GM12873 (cell line): ENCODE measurements at regions not wholly inside any gene's neighbourhood (a gene's known extent, or its start where the extent isn't known, plus 50 kb on each side); places are given as distances from the start of the nearest gene placed in this dataset.

Experiments
- CTCF ChIP-seq: IDR thresholded peaks from 2 replicates; pipeline ENCODE4 v1.5.1; 2012; ENCODE audit warnings: low read depth, mild to moderate bottlenecking, moderate library complexity, low read length, control low read depth; ENCODE audit not compliant: insufficient read depth; ENCODE audit errors: missing control alignments

GRCh38 chr20:20938599-20938998, 167.6 kb downstream of the LINC00237 start:
- no peak for TF ChIP-seq CTCF

- TF ChIP-seq CTCF = no peak
Observed at GRCh38 chr20:20938131-20938530, 168.0 kb downstream of the LINC00237 start.

DNA sequence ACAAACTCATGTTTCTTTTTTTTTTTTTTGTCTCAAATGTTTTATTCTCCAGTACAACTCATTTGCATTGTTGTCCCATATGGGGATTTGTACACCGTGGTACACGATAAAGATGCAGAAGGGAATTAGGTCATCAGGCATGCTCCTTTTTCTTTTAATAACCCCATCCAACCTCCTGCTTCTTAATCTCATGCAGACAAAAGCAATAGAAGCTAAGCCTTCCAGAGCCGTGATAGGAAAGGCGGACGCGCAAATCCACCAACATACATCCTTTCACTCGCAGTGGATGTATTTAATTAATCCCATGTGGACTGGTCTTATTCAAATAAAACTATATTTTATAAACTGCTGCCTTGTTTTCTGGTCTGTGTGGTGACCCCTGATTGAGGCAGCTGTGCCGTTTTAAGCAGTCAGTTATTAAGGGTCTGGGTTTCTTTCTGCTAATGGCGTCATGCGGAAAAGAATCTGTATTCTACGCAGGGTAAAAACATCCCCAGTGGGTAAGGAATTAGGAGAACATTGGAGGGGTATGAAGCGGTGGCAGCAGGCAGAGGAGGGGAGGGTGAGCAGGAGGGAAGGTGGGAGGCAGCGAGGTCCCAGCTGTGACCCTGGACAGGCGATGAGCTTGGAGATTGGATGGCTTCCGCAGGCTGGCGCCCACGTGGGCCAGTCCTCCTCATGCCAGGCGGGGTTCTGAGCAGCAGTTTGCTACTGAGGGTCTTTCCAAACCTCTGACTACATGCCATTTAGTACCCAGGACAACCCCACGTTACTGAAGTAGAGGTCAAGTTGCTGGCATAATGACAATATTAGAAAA, 172.8 kb downstream of the LINC00237 start:
- TF ChIP-seq CTCF = no peak

GRCh38 chr20:20932156-20932555, 174.0 kb downstream of the LINC00237 start:
- TF ChIP-seq CTCF = no peak

- no peak for TF ChIP-seq CTCF
Observed at GRCh38 chr20:20931632-20932031, 174.5 kb downstream of the LINC00237 start.

DNA sequence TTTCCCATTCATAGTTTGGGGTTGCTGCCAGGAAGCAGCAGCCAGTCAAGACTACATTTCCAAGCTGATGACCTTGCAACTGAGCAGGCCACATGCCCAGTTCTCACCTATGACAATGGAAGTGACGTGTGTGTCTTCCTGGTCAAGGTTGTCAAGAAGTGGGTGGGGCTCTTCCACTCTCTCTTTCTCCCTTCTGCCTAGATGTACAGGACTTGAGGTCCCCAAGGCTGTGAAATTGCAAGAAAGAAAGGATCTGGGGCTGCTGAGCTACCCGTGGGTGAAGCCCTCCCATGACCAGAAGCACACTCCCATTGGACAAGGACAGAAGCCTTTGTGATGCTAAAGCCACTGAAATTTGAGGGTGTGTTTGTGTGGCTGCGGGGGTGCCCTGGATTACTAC, 175.1 kb downstream of the LINC00237 start:
- no peak for TF ChIP-seq CTCF

DNA sequence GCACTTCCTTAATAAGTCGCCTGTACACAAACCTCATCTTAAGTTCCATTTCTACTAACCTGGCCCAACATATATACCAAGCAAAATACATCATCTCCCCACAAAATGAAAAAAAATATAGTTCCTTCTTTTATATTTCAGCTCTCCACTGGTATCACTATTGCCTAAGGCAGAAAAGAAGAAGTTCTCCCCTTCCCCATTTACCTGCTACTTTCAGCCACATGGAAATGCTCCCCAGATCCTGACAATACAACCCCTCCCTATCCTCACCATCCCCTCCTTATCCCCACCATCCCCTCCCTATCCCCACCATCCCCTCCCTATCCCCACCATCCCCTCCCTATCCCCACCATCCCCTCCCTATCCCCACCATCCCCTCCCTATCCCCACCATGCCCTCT, 175.7 kb downstream of the LINC00237 start:
- TF ChIP-seq CTCF = no peak
